ENCODE measurements at regions not wholly inside any gene's neighbourhood (a gene's known extent, or its start where the extent isn't known, plus 50 kb on each side); places are given as distances from the start of the nearest gene placed in this dataset.
A peak's percentile ranks its signal among the peaks of the same experiment; 100 is the strongest.

GRCh38 chr4:96301715-96302114, 461.8 kb downstream of the PDHA2 start:
- H3K27ac ChIP-seq, result no peak overlapping the region
- TF ChIP-seq, protein P1, sequence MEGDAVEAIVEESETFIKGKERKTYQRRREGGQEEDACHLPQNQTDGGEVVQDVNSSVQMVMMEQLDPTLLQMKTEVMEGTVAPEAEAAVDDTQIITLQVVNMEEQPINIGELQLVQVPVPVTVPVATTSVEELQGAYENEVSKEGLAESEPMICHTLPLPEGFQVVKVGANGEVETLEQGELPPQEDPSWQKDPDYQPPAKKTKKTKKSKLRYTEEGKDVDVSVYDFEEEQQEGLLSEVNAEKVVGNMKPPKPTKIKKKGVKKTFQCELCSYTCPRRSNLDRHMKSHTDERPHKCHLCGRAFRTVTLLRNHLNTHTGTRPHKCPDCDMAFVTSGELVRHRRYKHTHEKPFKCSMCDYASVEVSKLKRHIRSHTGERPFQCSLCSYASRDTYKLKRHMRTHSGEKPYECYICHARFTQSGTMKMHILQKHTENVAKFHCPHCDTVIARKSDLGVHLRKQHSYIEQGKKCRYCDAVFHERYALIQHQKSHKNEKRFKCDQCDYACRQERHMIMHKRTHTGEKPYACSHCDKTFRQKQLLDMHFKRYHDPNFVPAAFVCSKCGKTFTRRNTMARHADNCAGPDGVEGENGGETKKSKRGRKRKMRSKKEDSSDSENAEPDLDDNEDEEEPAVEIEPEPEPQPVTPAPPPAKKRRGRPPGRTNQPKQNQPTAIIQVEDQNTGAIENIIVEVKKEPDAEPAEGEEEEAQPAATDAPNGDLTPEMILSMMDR (conservative IDR thresholded peaks at IDR 0.05), result no peak

DNA sequence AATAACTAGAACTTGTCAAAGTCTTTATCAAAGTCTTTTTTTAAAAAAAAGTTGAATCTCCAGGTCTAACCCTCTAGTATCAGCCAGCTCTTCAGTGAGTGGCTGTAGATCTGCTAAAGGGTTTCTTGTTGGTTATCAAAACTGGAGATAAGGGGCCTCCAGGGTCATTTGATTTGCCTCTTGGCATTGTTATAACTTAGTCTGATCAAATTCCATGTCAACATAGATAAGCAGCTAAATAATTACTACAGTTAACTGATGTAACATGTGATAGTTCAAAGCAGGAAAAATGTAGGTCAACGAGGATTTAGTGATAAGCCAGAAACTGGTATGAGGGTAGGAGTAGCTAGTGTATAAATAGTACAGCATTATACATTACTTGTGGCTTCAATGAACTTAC, 465.1 kb downstream of the PDHA2 start:
- TF ChIP-seq, protein P1 (conservative IDR thresholded peaks at IDR 0.05), result no peak
- H3K27ac ChIP-seq, result peak overlapping the region; percentile 28

- TF ChIP-seq, protein P1 (conservative IDR thresholded peaks at IDR 0.05), result no peak
- peak overlapping the region; percentile 63 for H3K27ac ChIP-seq
These were observed 472.3 kb downstream of the PDHA2 start for GRCh38 chr4:96312046-96312685.

GRCh38 chr4:96315815-96316214, 475.9 kb downstream of the PDHA2 start:
- TF ChIP-seq, protein P1 (conservative IDR thresholded peaks at IDR 0.05), result no peak
- H3K27ac ChIP-seq, result no peak overlapping the region

GRCh38 chr4:96316776-96317175, 476.9 kb downstream of the PDHA2 start:
- TF ChIP-seq, protein P1 (conservative IDR thresholded peaks at IDR 0.05), result no peak
- no peak overlapping the region for H3K27ac ChIP-seq

- TF ChIP-seq, protein P1 (conservative IDR thresholded peaks at IDR 0.05), result no peak
These were observed 478.0 kb downstream of the PDHA2 start for GRCh38 chr4:96317891-96318290.

DNA sequence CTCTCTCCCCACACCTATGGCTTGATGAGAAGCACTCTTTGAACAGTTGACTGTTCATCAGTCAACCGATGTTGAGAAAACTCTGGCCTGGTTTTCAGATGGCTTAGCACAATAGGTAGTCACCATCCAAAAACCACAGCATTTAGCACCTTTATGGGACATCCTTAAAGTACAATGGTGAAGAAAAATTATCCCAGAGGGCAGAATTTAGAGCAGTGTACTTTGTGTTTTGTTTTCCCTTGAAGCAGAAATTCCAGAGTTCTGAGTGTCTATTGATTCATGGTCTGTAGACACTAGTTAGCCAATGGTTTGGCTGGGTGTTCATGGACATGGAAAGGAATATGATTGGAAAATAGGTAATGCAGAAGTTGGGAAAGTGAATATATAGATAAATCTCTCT, 487.0 kb downstream of the PDHA2 start:
- TF ChIP-seq, protein P1 (conservative IDR thresholded peaks at IDR 0.05), result no peak
- H3K27ac ChIP-seq, result no peak overlapping the region

More at GRCh38 chr4:96317891-96318290, 478.0 kb downstream of the PDHA2 start:
- H3K27ac ChIP-seq, result no peak overlapping the region
